ENCODE measurements at regions not wholly inside any gene's neighbourhood (a gene's known extent, or its start where the extent isn't known, plus 50 kb on each side); places are given as distances from the start of the nearest gene placed in this dataset.
A peak's percentile ranks its signal among the peaks of the same experiment; 100 is the strongest.

- BruUV-seq (replicated peaks), result no TSS peak
- ATAC-seq (no peak), DNase-seq (ENCODE audit: low spot score) (peak; percentile 35), FAIRE-seq (no peak)
- H3K79me2 ChIP-seq (ENCODE audit: insufficient read depth, low read length), result no peaks in the 10 kb centered on the region
- H2AFZ ChIP-seq (ENCODE audit: low read length), result no peak overlapping the region
- TF ChIP-seq TGIF2 (CRISPR knock-in tag; IDR thresholded peaks at IDR 0.05), result no peak
- peak; percentile 9; the same call in 1 of the 2 replicates for TF ChIP-seq NCOR1 (IDR thresholded peaks at IDR 0.05; ENCODE audit: borderline replicate concordance, low read length)
- TF ChIP-seq THAP11 (CRISPR knock-in tag; IDR thresholded peaks at IDR 0.05), result no peak
- no peak for TF ChIP-seq SKIL (CRISPR knock-in tag; IDR thresholded peaks at IDR 0.05; ENCODE audit: borderline replicate concordance)
- TF ChIP-seq ZNF205 (CRISPR knock-in tag; IDR thresholded peaks at IDR 0.05), result 0 out of 2 replicates have a peak, but pooled peaks have one; percentile 4
- no peak for TF ChIP-seq ZIK1 (CRISPR knock-in tag; IDR thresholded peaks at IDR 0.05; ENCODE audit: borderline replicate concordance, low read depth)
- no peak for TF ChIP-seq NKX3-1 (CRISPR knock-in tag; IDR thresholded peaks at IDR 0.05)
- TF ChIP-seq HIC2 (CRISPR knock-in tag; IDR thresholded peaks at IDR 0.05; ENCODE audit: low read depth), result no peak
- TF ChIP-seq ZNF354B (CRISPR knock-in tag; IDR thresholded peaks at IDR 0.05), result no peak
- TF ChIP-seq ZFX (CRISPR knock-in tag; IDR thresholded peaks at IDR 0.05; ENCODE audit: low read depth), result no peak
- no peak for TF ChIP-seq ATF7 (IDR thresholded peaks at IDR 0.05)
- no peak for TF ChIP-seq ATF7 (CRISPR knock-in tag; IDR thresholded peaks at IDR 0.05)
- TF ChIP-seq GPBP1L1 (CRISPR knock-in tag; IDR thresholded peaks at IDR 0.05), result no peak
- no peak for TF ChIP-seq KDM5B (CRISPR knock-in tag; IDR thresholded peaks at IDR 0.05; ENCODE audit: borderline replicate concordance)
- no peak for TF ChIP-seq SP4 (CRISPR knock-in tag; IDR thresholded peaks at IDR 0.05)
- TF ChIP-seq ZNF713 (CRISPR knock-in tag; IDR thresholded peaks at IDR 0.05), result no peak
- TF ChIP-seq ZNF557 (CRISPR knock-in tag; IDR thresholded peaks at IDR 0.05), result no peak
- peak; percentile 4; the same call in 1 of the 2 replicates for TF ChIP-seq CREM (IDR thresholded peaks at IDR 0.05)
- no peak for TF ChIP-seq CREM (CRISPR knock-in tag; IDR thresholded peaks at IDR 0.05)
- no peak overlapping the region for H3K4me3 ChIP-seq (replicated peaks in 1 of 3; ENCODE audit: insufficient read depth in 1 of 3, low read depth in 2 of 3, low read length in 3 of 3)
- no peaks in the 10 kb centered on the region for H4K20me1 ChIP-seq (ENCODE audit: insufficient read depth, low read length)
- ChIA-PET CTCF (ENCODE audit: low intra/inter-chr PET ratio, low total read pairs) (no interaction called here), POLR2A (no interaction called here)
- in situ Hi-C loops (cut with HindIII; ENCODE audit: extremely low pct_ligation_motif_present, low pct_unique_long_range_greater_than_20kb) (loop anchor here (25.0 kb wide), 1 partner anchor 319 kb away; no protein-coding TSS in a partner anchor), intact Hi-C loops (cut with micrococcal nuclease; ENCODE audit: unreplicated experiment) (loop anchor here (2.0 kb wide), 1 partner anchor 23 kb away; no protein-coding TSS in a partner anchor)
- H3K27me3 ChIP-seq (ENCODE audit: control insufficient read depth in 1 of 2, insufficient read depth in 2 of 2, low read length in 2 of 2), result no peaks in the 10 kb centered on the region
- WGBS (ENCODE audit: low lambda C conversion rate), result 64% methylated on average over 3 of the region's 3 CpGs
- H3K4me2 ChIP-seq (ENCODE audit: low read depth, low read length), result peak overlapping the region; percentile 41
- no peaks in the 10 kb centered on the region for H3K36me3 ChIP-seq (replicated peaks in 1 of 2; ENCODE audit: control insufficient read depth in 1 of 2, insufficient read depth in 2 of 2, low read length in 2 of 2)
- H3K9me3 ChIP-seq (ENCODE audit: low read length), result no peaks in the 10 kb centered on the region
- peak overlapping the region; percentile 82 for H3K27ac ChIP-seq (ENCODE audit: extremely low read length, insufficient read depth, low read length)
- peaks cover 66% of the 10 kb centered on the region for H3K4me1 ChIP-seq (ENCODE audit: insufficient read depth, low read length)
- peak overlapping the region; percentile 64 for H3K9ac ChIP-seq (ENCODE audit: insufficient read depth, low read depth, low read length)
Observed at GRCh38 chr9:108443741-108444140, 412.0 kb downstream of the ACTL7B start.

Data from HepG2 (cell line).